ENCODE measurements at regions not wholly inside any gene's neighbourhood (a gene's known extent, or its start where the extent isn't known, plus 50 kb on each side); places are given as distances from the start of the nearest gene placed in this dataset.
"Not testable (repeated sequence)": the region's sequence is repeated elsewhere in the genome, so short reads cannot be mapped to it uniquely, and the experiment has no call there.

DNA sequence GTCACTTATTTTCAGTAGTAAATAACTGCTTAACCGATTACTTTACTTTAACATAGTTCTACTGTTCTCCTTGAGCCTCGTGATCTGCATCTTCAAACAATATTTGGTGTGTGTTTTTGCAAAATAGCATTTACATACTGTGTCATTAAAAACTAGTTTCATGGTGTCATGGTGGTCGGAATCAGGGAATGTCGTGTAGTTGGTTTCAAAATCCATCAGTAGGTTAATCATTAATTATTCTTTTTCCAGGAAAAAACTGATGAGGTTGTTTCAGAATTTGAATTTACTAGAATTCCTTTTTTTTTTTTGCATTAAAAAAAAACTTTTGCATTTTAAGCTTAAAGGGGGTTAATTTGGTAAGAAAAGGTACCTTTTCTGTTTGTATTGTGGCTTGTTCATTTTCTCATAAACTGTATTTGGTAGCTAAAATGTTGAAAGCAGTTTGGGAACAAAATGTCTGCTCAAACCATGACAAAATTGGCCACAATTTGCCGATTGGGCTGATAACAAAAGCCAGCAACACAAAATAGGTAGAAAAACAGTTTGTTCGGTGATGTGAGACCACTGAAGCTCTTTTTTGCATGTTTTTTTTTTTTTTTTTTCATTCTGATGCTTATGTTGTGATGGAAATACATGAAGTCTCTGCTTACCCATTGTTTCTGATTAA is 234.9 kb upstream of the PLGLB2 start:
- dilution Hi-C loops (cut with MboI; ENCODE audit: extremely low pct_ligation_motif_present, low sequenced_read_pairs); FAIRE-seq: not testable (repeated sequence)
- H3K79me2 ChIP-seq (ENCODE audit: control insufficient read depth, insufficient read depth, low read length), result peaks cover 32% of the 10 kb centered on the region

DNA sequence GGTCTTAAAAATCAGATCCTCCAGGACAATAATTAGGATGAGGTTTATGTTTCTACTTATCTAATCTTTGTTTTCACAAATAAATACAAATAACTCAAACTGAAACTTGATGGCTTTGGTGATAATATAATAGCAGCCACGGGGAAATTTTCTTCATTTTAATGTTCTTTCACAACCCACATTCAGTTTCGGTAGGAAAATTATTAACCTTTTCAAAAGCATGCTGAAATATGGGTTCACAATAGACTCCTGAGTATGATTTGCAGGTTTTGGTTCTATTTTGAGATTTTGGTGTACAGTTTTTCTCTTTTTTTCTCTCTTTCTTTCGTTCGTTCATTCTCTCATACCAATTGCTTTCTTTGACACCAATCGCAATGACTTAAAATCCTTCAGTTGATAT is 233.9 kb upstream of the PLGLB2 start:
- H4K20me1 ChIP-seq (ENCODE audit: control insufficient read depth, extremely low read depth, insufficient read depth, low read length); H3K27me3 ChIP-seq (ENCODE audit: control insufficient read depth, extremely low read depth, insufficient read depth, low read length); H3K4me1 ChIP-seq (ENCODE audit: control insufficient read depth, extremely low read depth, insufficient read depth, low read length); H3K9me3 ChIP-seq (ENCODE audit: control insufficient read depth, low read depth, low read length); DNase-seq (ENCODE audit: low read depth, low spot score); H3K9me1 ChIP-seq (ENCODE audit: control insufficient read depth, extremely low read depth, insufficient read depth, low read length); H3K36me3 ChIP-seq (ENCODE audit: control insufficient read depth in 2 of 2, extremely low read depth in 1 of 2, insufficient read depth in 2 of 2, low read length in 2 of 2); FAIRE-seq; H3K4me3 ChIP-seq (ENCODE audit: control insufficient read depth in 2 of 3, extremely low read depth in 1 of 3, insufficient read depth in 2 of 3, low read depth in 1 of 3, low read length in 3 of 3); H3K9ac ChIP-seq (ENCODE audit: control insufficient read depth, extremely low read depth, insufficient read depth, low read length); H2AFZ ChIP-seq (ENCODE audit: control insufficient read depth, low read length); H3K27ac ChIP-seq (ENCODE audit: control insufficient read depth, insufficient read depth, low read length); H3K4me2 ChIP-seq (ENCODE audit: control insufficient read depth, extremely low read depth, insufficient read depth, low read depth, low read length); dilution Hi-C loops (cut with MboI; ENCODE audit: extremely low pct_ligation_motif_present, low sequenced_read_pairs): not testable (repeated sequence)
- peaks cover 32% of the 10 kb centered on the region for H3K79me2 ChIP-seq (ENCODE audit: control insufficient read depth, insufficient read depth, low read length)

More for the DNA sequence above, 234.9 kb upstream of the PLGLB2 start:
- not testable (repeated sequence) for H3K4me1 ChIP-seq (ENCODE audit: control insufficient read depth, extremely low read depth, insufficient read depth, low read length); DNase-seq (ENCODE audit: low read depth, low spot score); H2AFZ ChIP-seq (ENCODE audit: control insufficient read depth, low read length); H3K9ac ChIP-seq (ENCODE audit: control insufficient read depth, extremely low read depth, insufficient read depth, low read length); H4K20me1 ChIP-seq (ENCODE audit: control insufficient read depth, extremely low read depth, insufficient read depth, low read length); H3K27ac ChIP-seq (ENCODE audit: control insufficient read depth, insufficient read depth, low read length); H3K36me3 ChIP-seq (ENCODE audit: control insufficient read depth in 2 of 2, extremely low read depth in 1 of 2, insufficient read depth in 2 of 2, low read length in 2 of 2); H3K9me3 ChIP-seq (ENCODE audit: control insufficient read depth, low read depth, low read length); H3K9me1 ChIP-seq (ENCODE audit: control insufficient read depth, extremely low read depth, insufficient read depth, low read length); H3K27me3 ChIP-seq (ENCODE audit: control insufficient read depth, extremely low read depth, insufficient read depth, low read length); H3K4me3 ChIP-seq (ENCODE audit: control insufficient read depth in 2 of 3, extremely low read depth in 1 of 3, insufficient read depth in 2 of 3, low read depth in 1 of 3, low read length in 3 of 3); H3K4me2 ChIP-seq (ENCODE audit: control insufficient read depth, extremely low read depth, insufficient read depth, low read depth, low read length)

DNA sequence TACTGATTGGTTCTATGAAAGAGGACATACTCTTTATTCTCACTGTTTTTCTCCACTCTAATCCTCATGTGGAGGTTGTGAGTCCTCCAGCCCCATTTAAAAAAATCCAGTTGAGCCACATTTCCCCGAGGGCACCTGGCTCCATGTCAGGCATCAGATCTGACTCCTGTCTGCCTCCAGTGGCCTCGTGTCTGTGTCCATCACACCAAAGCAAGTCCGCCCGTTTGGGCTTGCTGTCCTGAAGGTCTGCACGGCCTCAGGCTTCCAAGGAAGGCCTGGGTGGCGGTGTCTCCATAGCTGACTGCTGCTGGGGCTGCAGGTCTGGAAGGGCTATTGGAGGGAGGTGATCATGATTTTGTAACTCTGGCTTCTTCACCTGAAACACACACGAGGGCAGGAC is 233.4 kb upstream of the PLGLB2 start:
- dilution Hi-C loops (cut with MboI; ENCODE audit: extremely low pct_ligation_motif_present, low sequenced_read_pairs); H3K27ac ChIP-seq (ENCODE audit: control insufficient read depth, insufficient read depth, low read length); H3K27me3 ChIP-seq (ENCODE audit: control insufficient read depth, extremely low read depth, insufficient read depth, low read length); H3K9ac ChIP-seq (ENCODE audit: control insufficient read depth, extremely low read depth, insufficient read depth, low read length); DNase-seq (ENCODE audit: low read depth, low spot score); H3K4me3 ChIP-seq (ENCODE audit: control insufficient read depth in 2 of 3, extremely low read depth in 1 of 3, insufficient read depth in 2 of 3, low read depth in 1 of 3, low read length in 3 of 3); H2AFZ ChIP-seq (ENCODE audit: control insufficient read depth, low read length); H3K9me1 ChIP-seq (ENCODE audit: control insufficient read depth, extremely low read depth, insufficient read depth, low read length); FAIRE-seq; H3K4me2 ChIP-seq (ENCODE audit: control insufficient read depth, extremely low read depth, insufficient read depth, low read depth, low read length); H3K36me3 ChIP-seq (ENCODE audit: control insufficient read depth in 2 of 2, extremely low read depth in 1 of 2, insufficient read depth in 2 of 2, low read length in 2 of 2); H4K20me1 ChIP-seq (ENCODE audit: control insufficient read depth, extremely low read depth, insufficient read depth, low read length); H3K4me1 ChIP-seq (ENCODE audit: control insufficient read depth, extremely low read depth, insufficient read depth, low read length); H3K9me3 ChIP-seq (ENCODE audit: control insufficient read depth, low read depth, low read length): not testable (repeated sequence)
- peaks cover 29% of the 10 kb centered on the region for H3K79me2 ChIP-seq (ENCODE audit: control insufficient read depth, insufficient read depth, low read length)

DNA sequence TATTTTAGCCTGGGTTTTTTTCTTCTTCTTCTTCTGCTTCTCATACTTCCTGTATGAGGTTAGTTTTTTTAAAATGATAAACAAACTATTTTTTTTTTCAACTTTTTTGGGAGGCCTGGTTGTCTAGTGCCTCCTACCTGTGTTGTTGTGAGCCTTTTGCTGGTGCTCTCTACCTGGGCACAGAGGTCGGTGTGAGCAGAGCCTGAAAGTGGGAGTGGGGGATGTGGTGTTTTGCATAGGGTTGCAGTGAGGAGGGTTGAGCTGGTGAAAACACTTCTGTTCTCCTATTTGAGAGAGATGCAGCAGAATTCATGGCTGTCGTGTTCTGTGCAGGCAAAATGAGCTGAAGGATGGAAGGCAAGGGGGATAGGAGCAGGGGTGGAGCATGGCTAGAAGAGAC is 232.7 kb upstream of the PLGLB2 start:
- H3K27ac ChIP-seq (ENCODE audit: control insufficient read depth, insufficient read depth, low read length); H3K9me3 ChIP-seq (ENCODE audit: control insufficient read depth, low read depth, low read length); H3K4me2 ChIP-seq (ENCODE audit: control insufficient read depth, extremely low read depth, insufficient read depth, low read depth, low read length); H4K20me1 ChIP-seq (ENCODE audit: control insufficient read depth, extremely low read depth, insufficient read depth, low read length); H3K9me1 ChIP-seq (ENCODE audit: control insufficient read depth, extremely low read depth, insufficient read depth, low read length); H3K4me1 ChIP-seq (ENCODE audit: control insufficient read depth, extremely low read depth, insufficient read depth, low read length); H2AFZ ChIP-seq (ENCODE audit: control insufficient read depth, low read length); H3K9ac ChIP-seq (ENCODE audit: control insufficient read depth, extremely low read depth, insufficient read depth, low read length); H3K27me3 ChIP-seq (ENCODE audit: control insufficient read depth, extremely low read depth, insufficient read depth, low read length); H3K4me3 ChIP-seq (ENCODE audit: control insufficient read depth in 2 of 3, extremely low read depth in 1 of 3, insufficient read depth in 2 of 3, low read depth in 1 of 3, low read length in 3 of 3); FAIRE-seq; dilution Hi-C loops (cut with MboI; ENCODE audit: extremely low pct_ligation_motif_present, low sequenced_read_pairs); H3K36me3 ChIP-seq (ENCODE audit: control insufficient read depth in 2 of 2, extremely low read depth in 1 of 2, insufficient read depth in 2 of 2, low read length in 2 of 2); DNase-seq (ENCODE audit: low read depth, low spot score): not testable (repeated sequence)
- H3K79me2 ChIP-seq (ENCODE audit: control insufficient read depth, insufficient read depth, low read length), result peaks cover 31% of the 10 kb centered on the region

DNA sequence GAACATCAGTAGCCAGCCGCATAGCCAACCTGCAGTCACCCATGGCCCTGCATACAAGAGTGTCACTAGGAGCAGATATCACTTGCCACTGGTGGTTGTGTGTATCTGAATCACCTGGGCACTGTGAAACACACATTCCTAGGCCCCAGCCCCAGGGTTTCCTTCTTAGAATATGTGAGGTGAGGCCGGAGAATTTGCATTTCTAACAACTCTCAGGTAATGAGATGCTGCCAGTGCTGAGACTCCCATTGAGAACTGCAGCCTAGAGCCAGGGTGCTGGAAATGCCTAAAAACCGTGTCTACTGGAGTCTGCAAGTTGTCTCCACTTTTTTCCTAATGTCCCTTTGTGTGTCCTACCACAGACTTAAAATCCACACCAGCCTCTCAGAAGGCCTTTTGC is 232.0 kb upstream of the PLGLB2 start:
- H3K4me1 ChIP-seq (ENCODE audit: control insufficient read depth, extremely low read depth, insufficient read depth, low read length); H3K9me3 ChIP-seq (ENCODE audit: control insufficient read depth, low read depth, low read length); H3K4me2 ChIP-seq (ENCODE audit: control insufficient read depth, extremely low read depth, insufficient read depth, low read depth, low read length); dilution Hi-C loops (cut with MboI; ENCODE audit: extremely low pct_ligation_motif_present, low sequenced_read_pairs); H3K9ac ChIP-seq (ENCODE audit: control insufficient read depth, extremely low read depth, insufficient read depth, low read length); DNase-seq (ENCODE audit: low read depth, low spot score); H3K27ac ChIP-seq (ENCODE audit: control insufficient read depth, insufficient read depth, low read length); H3K27me3 ChIP-seq (ENCODE audit: control insufficient read depth, extremely low read depth, insufficient read depth, low read length); H4K20me1 ChIP-seq (ENCODE audit: control insufficient read depth, extremely low read depth, insufficient read depth, low read length); FAIRE-seq; H3K9me1 ChIP-seq (ENCODE audit: control insufficient read depth, extremely low read depth, insufficient read depth, low read length); H3K4me3 ChIP-seq (ENCODE audit: control insufficient read depth in 2 of 3, extremely low read depth in 1 of 3, insufficient read depth in 2 of 3, low read depth in 1 of 3, low read length in 3 of 3); H2AFZ ChIP-seq (ENCODE audit: control insufficient read depth, low read length); H3K36me3 ChIP-seq (ENCODE audit: control insufficient read depth in 2 of 2, extremely low read depth in 1 of 2, insufficient read depth in 2 of 2, low read length in 2 of 2): not testable (repeated sequence)
- peaks cover 30% of the 10 kb centered on the region for H3K79me2 ChIP-seq (ENCODE audit: control insufficient read depth, insufficient read depth, low read length)
